GM21526 (cell line): ENCODE measurements at regions not wholly inside any gene's neighbourhood (a gene's known extent, or its start where the extent isn't known, plus 50 kb on each side); places are given as distances from the start of the nearest gene placed in this dataset.

Experiments
- ATAC-seq: cut with Tn5 transposase; IDR thresholded peaks from one replicate; pipeline ENCODE4 v1.9.1; 2021; ENCODE audit warnings: moderate library complexity; ENCODE audit not compliant: unreplicated experiment, low FRiP score

DNA sequence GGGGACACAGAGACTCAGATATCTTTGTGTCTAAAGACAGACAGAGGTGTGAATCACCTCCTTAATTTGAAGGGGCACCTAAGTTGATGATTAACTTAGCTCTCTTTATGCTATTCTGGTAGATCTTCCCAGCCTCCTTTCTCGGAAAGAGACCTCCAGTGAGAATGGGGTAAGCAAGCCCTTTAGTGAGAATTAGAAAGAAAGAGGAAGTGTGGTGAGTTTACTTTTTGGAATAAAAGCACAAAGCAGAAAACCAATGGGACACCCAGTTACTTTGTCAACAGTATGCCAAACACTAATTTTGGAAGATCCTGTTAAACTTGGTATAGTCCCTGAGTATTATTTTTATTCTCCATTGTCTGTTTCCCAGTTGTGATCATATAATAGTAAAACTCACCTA, 302.8 kb upstream of the RASA1 start:
- ATAC-seq = no peak

DNA sequence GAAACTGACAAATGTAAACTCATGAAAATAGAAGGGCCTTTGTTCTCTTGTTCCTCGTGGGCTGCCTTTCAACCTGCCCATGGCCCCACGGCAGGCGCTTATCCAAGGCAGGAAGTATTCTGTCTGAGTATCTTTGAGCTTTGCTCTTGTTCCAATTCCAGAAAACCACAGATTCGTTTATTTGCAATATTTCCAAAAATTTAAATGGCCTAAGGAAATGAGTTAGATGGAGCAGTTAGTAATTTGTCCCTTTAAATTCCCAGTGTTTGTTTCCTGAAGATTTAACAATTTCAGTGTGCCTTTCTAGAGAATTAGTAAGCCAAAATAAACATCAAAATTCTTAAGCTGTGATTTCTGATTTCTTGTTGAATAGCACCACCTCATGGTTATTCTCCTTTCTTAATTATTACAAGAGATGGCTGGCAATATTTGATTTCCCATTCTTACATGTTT, 299.4 kb upstream of the RASA1 start:
- no peak for ATAC-seq

DNA sequence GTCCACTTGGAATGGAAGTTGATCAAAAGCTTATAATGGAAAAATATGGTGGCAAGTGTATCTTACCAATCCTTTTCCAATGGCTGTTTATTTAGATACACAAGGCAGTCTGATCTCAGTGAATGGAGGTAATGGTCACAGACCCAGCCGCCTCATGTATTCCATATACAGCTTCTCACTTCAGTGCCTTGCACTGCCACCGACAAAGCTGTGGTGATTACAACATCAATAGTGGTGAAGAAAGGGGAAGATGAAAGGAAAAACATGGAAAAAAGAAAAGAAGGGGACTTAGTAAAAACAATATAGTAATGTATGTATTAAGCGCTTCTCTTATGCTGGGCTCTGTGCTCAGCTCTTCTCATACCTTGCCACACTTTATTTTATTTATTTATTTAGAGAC, 297.3 kb upstream of the RASA1 start:
- ATAC-seq = no peak

DNA sequence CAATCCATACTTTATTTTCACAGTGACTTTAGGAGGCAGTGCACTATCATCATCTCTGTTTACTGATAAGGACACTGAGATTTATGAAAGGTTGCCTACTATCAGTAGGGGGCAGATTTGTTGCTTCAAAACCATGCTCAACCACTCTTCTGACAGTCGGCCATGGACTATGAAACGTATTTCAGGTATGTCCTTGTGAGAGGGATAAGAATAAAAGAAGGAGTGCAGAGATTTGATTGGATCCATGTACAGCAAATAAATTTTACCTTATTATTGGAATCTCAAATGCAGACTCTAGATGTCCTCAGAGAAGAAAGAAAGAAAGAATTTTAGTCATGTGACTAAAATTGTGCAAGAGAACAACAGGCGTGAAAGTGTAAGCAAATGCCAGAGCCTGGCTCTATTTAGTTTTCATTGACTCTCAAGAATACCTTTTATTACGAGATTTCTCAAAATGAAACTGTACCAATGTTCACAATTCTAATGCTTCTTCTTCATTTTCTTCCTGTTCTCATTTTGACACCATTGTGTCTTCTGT, 296.6 kb upstream of the RASA1 start:
- ATAC-seq = peak; percentile 85

DNA sequence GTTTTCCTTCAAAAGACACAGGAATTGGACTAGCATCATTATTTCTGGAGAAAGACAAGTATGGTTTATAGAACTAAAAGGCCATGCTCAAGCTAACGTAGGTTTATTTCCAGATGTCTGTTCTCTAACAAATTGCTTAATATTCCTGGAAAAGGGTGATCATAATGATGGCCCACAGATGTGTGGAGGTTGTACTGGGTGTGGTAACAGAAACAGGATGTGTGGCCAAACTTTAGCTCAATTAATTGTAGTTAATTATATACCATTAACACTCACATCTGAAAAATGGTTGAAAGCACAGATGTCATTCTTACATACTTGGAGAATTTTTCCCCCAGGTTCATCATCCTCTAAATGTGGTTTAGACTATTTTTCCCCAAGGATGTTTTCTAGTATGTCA, 292.7 kb upstream of the RASA1 start:
- ATAC-seq = no peak

DNA sequence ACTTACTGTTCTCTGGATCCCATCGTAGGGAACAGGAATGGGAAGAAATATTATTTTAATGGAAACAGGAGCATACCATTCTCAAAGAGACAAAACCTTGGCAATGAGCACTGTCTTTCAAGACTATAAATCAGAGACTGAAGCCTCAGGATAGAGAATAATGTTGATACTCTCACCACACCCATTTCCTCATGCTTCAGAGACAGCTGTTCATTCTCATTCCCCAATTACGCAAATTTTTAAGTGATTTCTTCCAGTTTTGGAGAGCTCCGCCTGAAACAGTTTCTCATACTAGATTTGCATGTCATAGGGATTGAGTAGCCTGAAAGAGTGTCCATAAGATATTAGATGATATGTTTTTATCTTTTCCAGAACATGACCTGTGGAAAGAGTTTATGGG, 290.5 kb upstream of the RASA1 start:
- ATAC-seq = no peak

DNA sequence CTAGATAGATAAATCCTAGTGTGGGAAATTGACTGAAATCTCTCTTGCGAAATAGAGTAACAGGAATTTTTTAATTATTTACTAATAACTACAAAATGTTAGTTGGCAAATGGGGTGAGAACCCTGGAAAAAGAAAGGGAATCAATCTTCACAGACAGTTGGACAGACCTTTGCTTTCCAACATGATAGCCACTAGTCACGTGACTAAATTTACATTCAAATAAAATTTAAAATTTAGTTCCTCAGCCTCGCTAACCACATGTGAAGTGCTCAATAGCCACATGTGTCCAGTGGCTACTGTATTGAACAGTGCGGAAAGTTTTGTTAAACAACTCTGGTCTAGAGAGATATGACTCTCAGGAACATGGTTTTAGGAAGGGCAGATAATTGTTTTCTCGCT, 289.9 kb upstream of the RASA1 start:
- no peak for ATAC-seq

DNA sequence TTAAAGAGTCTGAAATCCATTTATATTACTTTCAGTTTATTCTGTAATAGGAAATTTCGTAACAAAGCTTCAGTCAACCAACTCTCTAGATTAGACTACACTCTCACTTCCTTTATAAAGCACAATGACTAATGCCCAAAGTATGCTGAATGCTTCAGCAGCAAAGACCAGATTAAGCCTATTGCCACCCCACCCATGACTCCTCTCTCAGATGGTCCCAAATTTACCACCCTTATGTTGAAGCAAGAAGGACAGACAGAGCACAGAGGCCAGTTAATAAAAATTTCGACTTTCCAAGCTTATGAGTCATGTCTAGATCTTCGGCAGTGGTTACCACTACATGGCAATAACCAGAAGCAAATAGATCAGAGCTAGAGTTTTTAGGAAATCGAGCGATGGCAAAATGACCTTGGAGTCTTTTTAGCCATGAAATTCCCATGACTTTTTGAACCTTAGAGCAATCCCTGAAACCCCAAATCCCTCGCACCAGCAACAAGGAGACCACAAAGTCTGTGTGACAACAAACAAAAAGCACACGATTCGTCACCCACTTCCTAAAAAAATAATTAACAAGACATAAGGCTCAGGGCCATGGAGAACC, 287.8 kb upstream of the RASA1 start:
- ATAC-seq = no peak

DNA sequence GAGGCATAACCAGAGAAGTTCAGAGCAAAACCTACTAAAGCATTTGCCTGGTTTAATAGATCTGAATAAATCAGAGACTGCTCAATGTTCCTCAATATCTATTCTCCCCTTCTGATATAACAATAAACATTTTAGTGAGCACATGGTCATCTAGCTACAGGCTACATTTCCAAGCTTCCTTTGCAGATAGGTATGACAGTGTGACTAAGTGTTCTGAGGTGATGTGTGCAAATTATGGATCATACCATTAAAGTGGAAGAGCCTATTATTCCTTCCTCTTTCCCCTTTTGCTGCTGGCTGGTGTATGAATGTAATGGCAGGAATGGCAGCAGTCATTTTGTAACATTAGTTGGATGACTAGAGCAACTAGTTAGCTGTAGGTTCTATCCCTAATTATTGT, 285.8 kb upstream of the RASA1 start:
- ATAC-seq = no peak

DNA sequence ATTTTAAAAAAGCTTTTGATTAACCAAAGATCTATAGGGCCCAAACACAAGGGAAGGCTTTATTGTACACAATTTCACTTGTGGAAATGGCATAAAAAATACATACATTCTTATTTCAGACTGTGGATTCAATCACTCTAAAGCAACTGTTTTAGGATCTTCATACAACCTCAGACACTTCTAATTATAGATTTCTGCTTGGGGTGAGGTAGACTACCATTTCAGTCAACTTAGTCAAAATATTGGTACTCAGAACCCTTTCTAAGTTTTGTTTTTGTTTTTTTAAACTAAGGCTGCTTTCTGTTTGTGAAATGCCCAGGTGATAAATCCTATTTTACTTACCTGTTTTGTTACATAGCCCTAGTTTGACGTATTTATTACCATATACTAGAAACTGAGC, 284.5 kb upstream of the RASA1 start:
- ATAC-seq = peak; percentile 50

DNA sequence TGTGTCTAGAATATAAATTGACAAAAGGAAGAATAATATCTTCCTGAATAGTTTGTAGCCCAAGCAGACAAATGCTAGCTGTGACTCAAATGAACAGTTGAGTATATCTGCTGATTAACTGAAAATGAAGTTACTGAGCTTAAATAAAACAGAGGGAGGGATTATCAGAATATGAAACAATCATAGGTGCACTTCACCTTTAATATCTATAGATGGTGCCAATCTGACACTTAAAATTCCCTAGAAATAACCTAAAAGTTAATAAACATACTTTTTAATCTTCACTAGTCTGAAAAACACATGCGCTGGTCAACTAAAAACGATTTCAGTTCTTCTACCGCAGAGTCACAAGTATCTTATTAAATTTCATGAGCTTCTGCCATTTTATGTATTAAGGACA, 280.8 kb upstream of the RASA1 start:
- no peak for ATAC-seq

DNA sequence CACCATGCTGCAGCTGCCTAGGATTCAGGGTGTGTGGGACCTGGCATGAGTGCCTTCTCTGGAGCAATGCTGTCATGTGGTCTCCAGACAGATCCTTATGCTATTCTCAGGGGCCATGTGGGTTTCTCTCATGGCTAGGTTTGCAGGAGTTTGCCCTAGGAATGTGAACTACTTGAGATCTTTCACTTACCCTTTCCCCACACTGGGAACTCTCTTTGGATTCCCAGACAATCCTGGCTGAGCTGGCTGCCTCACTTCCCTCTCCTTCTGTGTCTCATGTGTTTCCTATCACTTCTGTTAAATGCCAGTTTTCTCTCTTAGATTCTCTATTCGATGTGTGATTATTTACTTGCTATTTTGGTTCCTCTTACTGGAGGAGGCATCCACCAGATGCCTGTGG, 270.2 kb upstream of the RASA1 start:
- no peak for ATAC-seq

DNA sequence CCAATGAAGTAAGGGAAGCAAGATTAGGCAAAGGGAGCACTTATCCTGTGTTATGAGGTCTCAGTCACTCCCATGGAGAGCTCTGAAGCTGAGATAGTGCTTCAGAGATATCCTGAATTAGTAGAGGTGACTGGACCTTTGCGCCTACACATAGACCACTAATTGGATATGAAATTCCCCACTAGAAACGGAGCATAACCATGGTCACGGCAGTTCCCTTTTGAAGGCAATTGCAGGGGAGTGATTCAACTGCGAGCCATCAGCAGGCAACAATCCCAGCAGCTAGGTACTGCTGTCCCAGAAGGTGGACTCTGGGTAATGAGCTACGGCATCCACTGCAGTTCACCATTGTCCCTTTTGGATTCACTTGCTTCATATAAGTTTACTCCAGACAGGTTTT, 267.7 kb upstream of the RASA1 start:
- no peak for ATAC-seq

DNA sequence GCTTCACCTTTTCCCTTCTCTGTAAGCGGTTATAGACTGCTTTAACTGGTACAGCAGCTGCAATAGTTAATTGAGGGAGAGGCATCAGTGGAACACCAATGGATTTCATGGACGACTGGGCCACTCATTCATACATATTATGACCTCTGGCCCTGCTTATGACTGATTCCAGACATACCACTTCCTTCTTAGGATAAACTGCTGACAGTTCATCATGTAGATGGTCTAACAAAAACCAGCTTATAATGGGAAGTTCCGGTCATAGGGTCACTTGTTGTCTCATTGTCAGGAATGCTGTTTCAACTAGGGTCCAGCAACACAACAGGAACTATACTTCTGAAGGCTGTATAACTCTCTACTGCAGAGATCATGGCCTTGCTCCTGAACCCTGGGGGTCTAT, 265.2 kb upstream of the RASA1 start:
- ATAC-seq = no peak

DNA sequence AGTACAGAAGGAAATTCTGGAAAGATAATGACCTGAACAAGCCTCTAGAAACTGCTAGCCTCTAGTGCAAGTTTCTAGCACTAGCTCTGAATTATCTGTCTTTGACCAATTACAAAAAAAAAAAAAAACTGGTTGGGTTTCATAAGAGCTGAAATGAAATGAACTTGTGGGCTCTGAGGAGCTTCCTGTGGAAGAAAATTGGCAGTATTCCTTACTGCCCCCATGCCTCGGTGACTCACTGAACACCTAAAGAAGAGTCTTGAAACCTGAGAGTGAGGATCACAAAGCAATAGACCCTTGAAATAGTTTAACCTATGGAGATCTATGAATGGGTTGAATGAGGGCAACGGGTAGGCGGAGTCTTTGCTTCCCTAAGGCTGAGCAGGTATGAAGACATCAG, 263.6 kb upstream of the RASA1 start:
- no peak for ATAC-seq

DNA sequence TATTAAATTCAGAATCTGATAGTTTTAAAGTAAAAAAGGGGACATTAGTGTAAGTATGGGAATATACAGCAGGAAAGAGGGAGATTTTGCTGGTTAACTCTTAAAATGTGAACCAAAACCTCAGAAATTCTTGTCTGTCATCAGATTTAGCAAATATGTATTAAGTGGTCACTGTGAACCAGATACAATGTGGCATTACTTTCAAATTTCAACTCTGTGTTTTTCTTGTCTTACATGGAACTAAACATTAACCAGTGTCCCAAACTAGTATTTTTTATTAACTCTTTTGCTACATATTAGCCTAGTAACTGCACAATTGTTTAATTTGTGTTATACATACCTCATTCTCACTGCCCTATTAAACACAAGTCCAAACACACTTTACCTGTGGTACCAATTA, 259.9 kb upstream of the RASA1 start:
- no peak for ATAC-seq

DNA sequence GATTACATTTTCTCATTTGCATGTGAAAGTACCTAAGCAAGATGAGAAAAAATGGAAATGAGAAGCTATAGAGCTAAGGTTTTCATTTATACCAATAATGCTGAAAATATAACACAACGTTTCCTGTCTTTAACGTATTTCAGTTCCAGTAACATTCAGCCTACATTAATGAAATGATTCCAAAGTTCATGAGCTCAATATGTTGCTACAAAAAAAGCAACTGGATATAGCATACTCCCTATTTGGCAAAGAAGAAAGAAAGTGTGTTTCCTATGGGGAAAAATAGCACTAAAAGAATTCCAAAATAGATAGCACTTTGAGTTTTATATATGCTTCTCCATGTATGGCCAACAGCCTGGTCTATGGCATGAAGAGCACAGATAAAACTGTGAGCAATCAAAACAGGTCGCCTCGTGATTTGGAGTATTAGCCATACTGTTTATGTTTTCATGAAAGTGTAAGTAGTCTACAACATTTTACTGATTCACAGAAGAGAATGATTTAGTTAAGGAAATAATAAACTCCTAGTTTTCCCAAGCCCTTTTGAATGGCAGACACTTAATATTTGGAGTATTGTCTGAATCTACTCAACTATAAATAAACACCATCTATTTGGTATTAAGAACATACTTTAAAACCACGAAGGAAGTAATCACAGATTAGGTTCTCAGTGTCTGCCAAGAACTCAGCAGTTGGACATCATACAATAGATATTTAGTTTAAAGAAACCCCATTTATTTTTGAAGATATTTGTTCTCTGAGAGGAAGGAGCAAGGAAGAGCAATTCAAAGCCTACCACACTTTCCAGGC, 258.7 kb upstream of the RASA1 start:
- no peak for ATAC-seq

DNA sequence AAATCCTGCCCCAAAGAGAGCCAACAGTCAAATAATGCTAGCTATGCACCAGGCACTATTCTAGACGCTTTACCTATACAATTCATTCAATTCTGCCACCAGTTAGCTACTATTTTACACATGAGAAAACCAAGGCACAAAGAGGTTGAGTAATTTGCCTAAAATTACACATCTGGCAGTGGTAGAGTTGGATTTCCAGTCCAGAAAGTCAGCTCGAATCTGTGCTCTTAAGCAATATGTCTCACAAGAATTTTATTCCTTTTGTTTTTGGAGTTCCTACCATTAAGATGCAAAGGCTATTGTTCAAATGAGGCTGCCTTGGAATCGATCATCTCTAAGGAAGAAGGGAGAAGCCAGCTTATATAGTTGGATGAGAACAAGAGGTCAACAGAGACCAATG, 256.9 kb upstream of the RASA1 start:
- ATAC-seq = no peak

DNA sequence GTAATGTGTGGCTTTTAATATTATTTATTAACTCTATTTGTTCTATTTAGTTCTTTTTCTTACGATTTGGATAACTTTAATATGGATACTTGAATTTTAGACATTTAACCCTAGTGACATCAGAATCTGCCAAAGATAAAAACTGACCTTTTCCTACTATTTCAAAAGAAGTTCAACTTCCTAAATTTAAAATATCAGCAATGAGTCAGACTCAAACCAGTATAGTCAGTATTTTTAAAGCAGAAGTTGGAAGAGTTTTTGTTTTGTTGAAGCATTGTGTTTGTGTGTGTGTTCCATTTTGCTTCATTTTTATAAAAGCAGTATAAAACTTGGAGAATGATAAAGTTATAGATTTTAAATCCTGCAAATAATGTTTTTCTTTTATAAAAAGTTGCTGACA, 251.8 kb upstream of the RASA1 start:
- no peak for ATAC-seq

DNA sequence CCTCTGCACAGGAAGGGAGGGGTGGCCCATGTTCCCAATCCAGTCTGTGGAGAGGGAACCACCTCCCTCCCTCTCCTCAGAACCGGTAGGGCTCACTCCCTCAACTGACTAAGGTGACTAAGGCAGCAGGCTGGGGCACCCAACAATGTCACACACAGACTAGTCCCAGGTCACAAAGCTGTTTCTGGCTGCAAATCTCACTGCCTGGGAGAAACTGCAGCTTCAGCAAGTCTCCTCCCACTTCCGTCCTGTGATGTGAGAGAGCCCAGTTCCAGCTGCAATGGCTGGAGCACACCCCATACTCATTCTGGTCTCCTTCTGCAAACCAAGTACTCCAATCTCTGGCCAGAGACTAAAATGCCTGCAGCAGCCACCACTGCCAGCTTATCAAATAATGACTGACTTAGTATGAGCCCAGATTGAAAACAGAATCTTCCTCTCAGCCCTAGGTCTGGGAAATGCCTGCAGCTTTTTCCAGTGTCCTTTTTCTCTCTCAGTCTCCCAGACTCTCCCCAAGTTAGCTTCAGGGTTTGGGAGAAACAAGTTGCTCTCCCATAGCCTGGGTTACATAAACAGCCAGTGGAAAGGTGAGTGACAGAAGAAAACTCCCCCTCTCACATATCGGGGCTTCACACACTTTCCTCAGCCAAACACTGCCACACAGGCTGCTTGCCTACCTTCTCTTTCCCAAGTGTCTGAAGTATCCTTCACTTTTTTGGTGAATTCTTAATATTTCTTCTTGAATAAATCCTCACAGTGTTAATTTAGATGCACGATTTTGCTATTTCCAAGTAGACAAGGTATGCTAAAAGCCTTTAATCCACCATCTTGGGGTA, 247.4 kb upstream of the RASA1 start:
- ATAC-seq = peak; percentile 94

DNA sequence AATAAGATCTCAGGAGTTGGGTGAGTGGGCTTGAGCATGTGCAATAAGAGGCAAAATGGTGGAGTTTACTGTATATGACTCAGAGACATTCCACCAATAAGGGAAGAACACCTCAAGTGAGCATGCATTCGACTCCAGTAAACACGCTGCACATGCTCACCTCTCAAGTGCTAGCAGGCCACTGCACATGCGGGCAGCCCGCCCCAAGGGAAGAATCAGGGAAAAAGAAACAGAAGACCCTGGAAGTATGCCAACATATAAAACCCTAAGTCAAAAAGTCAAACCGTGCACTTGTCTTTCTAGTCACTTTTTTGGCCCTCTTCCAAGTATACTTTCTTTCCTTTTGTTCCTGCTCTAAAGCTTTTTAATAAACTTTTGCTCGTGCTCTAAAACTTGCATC, 245.3 kb upstream of the RASA1 start:
- no peak for ATAC-seq
